HL-60 (cell line): ENCODE measurements at regions not wholly inside any gene's neighbourhood (a gene's known extent, or its start where the extent isn't known, plus 50 kb on each side); places are given as distances from the start of the nearest gene placed in this dataset.

ENCODE experiments used
- DNase-seq, 2 experiments: peaks; one replicate each; pipeline ENCODE4 v3.0.0-alpha.2; 2010 to 2020; ENCODE audit warnings: low read depth in 1 of 2, low spot score in 1 of 2
- H3K27ac ChIP-seq: fragments of 250-450 bp; sonication (Bioruptor Pico); replicated peaks from 2 replicates; pipeline ENCODE4 v1.5.1; 2020; ENCODE audit warnings: mild to moderate bottlenecking, moderate library complexity
- H3K27me3 ChIP-seq: fragments of 250-450 bp; sonication (Bioruptor Pico); 2 replicates; pipeline ENCODE4 v1.5.1; 2021; ENCODE audit warnings: mild to moderate bottlenecking, moderate library complexity; ENCODE audit not compliant: insufficient read depth, poor library complexity, severe bottlenecking
- H3K4me3 ChIP-seq: replicated peaks from 2 replicates; pipeline ENCODE4 v1.5.1; 2011; ENCODE audit warnings: mild to moderate bottlenecking, control low read depth, low read length; ENCODE audit not compliant: insufficient read depth
- GABPA ChIP-seq: IDR thresholded peaks from 2 replicates; pipeline ENCODE4 v1.6.1; 2012; ENCODE audit warnings: low read depth
- POLR2AphosphoS5 ChIP-seq: IDR thresholded peaks from 2 replicates; pipeline ENCODE4 v1.6.1; 2012; ENCODE audit warnings: low read depth
- SPI1 ChIP-seq: IDR thresholded peaks from 2 replicates; pipeline ENCODE4 v1.6.1; 2012; ENCODE audit warnings: low read depth, mild to moderate bottlenecking, borderline replicate concordance
- TF ChIP-seq, protein P1 (sequence below): IDR thresholded peaks from 2 replicates; pipeline ENCODE4 v1.6.1; 2012; ENCODE audit warnings: low read depth; ENCODE audit not compliant: insufficient replicate concordance
- TF ChIP-seq, protein P2 (sequence below): IDR thresholded peaks from one replicate; pipeline ENCODE4 v1.5.1; 2011; ENCODE audit warnings: low read length, control low read depth, inconsistent platforms; ENCODE audit not compliant: insufficient read depth

DNA sequence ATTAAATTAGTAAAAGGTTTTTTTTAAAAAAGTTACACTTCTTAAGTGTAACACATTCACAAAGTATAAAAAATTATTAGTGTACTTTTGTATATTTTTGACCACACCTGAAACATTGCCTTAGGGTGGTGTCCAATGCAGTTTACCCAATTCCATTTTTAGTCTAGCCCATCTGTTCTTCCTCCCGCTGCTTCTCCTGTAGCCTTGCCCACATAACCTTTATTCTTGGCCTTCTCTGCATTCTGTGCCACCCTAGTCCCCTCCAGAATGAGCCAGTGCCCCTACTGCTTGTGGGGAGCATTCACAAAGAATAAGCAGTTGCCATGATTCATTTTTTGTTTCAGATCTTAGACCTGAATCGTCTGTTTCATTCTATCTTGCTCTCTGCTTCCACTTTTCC is 78.4 kb upstream of the MYT1L start:
- no peaks in the 10 kb centered on the region for H3K27me3 ChIP-seq
- no peak for DNase-seq
- no peak for TF ChIP-seq POLR2AphosphoS5
- H3K27ac ChIP-seq: no peak overlapping the region
- no peak overlapping the region for H3K4me3 ChIP-seq

DNA sequence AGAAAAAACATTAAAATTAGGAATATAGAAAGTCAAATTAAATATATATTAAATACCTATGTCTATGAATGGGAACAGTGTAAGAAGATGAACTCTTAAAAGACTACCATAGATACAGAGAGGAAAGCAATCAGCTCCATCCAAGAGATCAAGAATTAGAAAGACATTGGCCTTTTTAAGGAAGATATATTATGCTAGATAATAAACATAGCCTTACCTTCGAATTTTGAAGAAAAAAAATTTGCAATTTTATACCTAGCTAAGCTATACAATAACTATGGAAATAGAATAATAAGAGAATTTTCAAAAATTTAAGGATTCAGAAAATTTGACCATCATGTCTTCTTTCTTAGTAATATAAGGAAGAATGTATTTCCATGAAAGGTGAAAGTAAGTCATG is 74.7 kb upstream of the MYT1L start:
- TF ChIP-seq SPI1 (no peak), GABPA (no peak), POLR2AphosphoS5 (no peak)
- TF ChIP-seq, protein P1, sequence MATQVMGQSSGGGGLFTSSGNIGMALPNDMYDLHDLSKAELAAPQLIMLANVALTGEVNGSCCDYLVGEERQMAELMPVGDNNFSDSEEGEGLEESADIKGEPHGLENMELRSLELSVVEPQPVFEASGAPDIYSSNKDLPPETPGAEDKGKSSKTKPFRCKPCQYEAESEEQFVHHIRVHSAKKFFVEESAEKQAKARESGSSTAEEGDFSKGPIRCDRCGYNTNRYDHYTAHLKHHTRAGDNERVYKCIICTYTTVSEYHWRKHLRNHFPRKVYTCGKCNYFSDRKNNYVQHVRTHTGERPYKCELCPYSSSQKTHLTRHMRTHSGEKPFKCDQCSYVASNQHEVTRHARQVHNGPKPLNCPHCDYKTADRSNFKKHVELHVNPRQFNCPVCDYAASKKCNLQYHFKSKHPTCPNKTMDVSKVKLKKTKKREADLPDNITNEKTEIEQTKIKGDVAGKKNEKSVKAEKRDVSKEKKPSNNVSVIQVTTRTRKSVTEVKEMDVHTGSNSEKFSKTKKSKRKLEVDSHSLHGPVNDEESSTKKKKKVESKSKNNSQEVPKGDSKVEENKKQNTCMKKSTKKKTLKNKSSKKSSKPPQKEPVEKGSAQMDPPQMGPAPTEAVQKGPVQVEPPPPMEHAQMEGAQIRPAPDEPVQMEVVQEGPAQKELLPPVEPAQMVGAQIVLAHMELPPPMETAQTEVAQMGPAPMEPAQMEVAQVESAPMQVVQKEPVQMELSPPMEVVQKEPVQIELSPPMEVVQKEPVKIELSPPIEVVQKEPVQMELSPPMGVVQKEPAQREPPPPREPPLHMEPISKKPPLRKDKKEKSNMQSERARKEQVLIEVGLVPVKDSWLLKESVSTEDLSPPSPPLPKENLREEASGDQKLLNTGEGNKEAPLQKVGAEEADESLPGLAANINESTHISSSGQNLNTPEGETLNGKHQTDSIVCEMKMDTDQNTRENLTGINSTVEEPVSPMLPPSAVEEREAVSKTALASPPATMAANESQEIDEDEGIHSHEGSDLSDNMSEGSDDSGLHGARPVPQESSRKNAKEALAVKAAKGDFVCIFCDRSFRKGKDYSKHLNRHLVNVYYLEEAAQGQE: no peak
- TF ChIP-seq, protein P2, sequence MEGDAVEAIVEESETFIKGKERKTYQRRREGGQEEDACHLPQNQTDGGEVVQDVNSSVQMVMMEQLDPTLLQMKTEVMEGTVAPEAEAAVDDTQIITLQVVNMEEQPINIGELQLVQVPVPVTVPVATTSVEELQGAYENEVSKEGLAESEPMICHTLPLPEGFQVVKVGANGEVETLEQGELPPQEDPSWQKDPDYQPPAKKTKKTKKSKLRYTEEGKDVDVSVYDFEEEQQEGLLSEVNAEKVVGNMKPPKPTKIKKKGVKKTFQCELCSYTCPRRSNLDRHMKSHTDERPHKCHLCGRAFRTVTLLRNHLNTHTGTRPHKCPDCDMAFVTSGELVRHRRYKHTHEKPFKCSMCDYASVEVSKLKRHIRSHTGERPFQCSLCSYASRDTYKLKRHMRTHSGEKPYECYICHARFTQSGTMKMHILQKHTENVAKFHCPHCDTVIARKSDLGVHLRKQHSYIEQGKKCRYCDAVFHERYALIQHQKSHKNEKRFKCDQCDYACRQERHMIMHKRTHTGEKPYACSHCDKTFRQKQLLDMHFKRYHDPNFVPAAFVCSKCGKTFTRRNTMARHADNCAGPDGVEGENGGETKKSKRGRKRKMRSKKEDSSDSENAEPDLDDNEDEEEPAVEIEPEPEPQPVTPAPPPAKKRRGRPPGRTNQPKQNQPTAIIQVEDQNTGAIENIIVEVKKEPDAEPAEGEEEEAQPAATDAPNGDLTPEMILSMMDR: no peak
- Histone ChIP-seq H3K4me3 (no peak overlapping the region), H3K27ac (no peak overlapping the region), H3K27me3 (peaks cover 3% of the 10 kb centered on the region)
- no peak for DNase-seq

DNA sequence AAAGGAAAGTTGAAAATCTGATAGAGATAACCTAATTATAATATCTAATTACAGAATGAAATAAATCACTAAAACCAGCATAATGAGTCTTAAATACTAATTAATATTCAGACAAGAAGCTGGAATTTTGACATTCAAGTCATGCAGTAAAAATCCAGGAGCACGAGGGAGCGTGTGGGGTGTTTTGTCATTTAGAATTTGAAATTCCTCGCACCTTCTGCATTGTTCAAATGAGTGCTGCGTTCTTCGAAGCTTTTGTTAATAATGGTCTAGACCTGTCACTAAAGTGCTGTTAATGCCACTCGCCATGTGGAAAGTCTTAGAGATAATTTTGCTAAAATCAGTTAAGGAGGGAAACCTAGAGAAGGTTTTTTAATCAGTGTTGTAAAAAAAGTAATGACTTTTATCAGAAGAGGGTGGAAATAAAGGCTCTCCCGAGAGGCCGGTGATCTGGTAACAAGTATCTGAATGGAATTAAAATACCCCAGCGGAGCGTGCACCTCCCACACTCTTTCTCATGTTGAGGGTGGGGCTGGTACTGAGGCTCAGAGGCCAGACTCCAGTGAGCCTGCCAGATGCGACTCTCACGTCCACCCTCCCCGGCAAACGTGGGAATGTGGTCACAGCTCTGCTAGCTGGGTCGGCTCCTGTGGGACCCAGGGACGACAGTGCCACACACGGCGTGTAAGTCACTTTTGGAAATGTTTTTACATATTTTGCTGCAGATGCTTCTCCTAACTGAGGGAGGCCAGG is 69.4 kb upstream of the MYT1L start:
- TF ChIP-seq GABPA: no peak
- TF ChIP-seq POLR2AphosphoS5: no peak
- TF ChIP-seq, protein P1: no peak
- TF ChIP-seq, protein P2: no peak
- no peak for TF ChIP-seq SPI1
- Histone ChIP-seq H3K27ac (no peak overlapping the region), H3K27me3 (peaks cover 3% of the 10 kb centered on the region), H3K4me3 (no peak overlapping the region)
- DNase-seq: no peak

DNA sequence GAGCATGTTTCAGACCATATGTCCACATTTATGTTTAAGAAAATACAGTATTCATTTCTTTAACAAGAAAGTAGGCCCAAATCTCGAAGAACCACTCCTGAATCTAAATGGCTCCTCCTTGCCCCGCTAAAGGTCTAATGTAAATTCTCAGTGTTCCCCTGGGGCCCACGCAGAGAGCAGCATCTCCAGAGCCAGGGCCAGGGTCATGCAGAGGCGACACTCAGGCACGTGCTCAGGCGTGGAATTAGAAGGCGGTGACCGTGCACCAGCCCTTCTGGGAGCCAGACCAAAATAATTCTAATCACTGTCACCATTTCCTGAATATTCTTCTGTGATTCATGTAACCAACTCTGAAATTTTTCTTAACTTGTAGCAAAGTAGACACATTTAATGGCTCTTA is 68.3 kb upstream of the MYT1L start:
- TF ChIP-seq POLR2AphosphoS5 (no peak), GABPA (no peak), SPI1 (no peak)
- TF ChIP-seq, protein P1: no peak
- TF ChIP-seq, protein P2: no peak
- no peak for DNase-seq
- Histone ChIP-seq H3K4me3 (no peak overlapping the region), H3K27me3 (peaks cover 3% of the 10 kb centered on the region), H3K27ac (no peak overlapping the region)
